T follicular helper cell (primary cell): ENCODE measurements at regions not wholly inside any gene's neighbourhood (a gene's known extent, or its start where the extent isn't known, plus 50 kb on each side); places are given as distances from the start of the nearest gene placed in this dataset.

ENCODE experiments used
- DNase-seq: peaks from one replicate; pipeline ENCODE4 v3.0.0-alpha.2; 2020; ENCODE audit warnings: low read depth

GRCh38 chr11:116598556-116598955 lies 174.2 kb downstream of the BUD13 start:
- no peak for DNase-seq

GRCh38 chr11:116598036-116598435 lies 174.8 kb downstream of the BUD13 start:
- DNase-seq: no peak

- no peak for DNase-seq
Observed at GRCh38 chr11:116596346-116597260, 176.2 kb downstream of the BUD13 start.

GRCh38 chr11:116595305-116595880 lies 177.4 kb downstream of the BUD13 start:
- no peak for DNase-seq

- no peak for DNase-seq
Observed at GRCh38 chr11:116590844-116591570, 181.8 kb downstream of the BUD13 start.

- no peak for DNase-seq
Observed at GRCh38 chr11:116589402-116589801, 183.4 kb downstream of the BUD13 start.

- no peak for DNase-seq
Observed at GRCh38 chr11:116586392-116586791, 186.4 kb downstream of the BUD13 start.

GRCh38 chr11:116582571-116582970 lies 190.2 kb downstream of the BUD13 start:
- DNase-seq: no peak

- DNase-seq: no peak
Observed at GRCh38 chr11:116581349-116581748, 191.4 kb downstream of the BUD13 start.

GRCh38 chr11:116580799-116581198 lies 192.0 kb downstream of the BUD13 start:
- DNase-seq: no peak

- no peak for DNase-seq
Observed at GRCh38 chr11:116579857-116580727, 192.7 kb downstream of the BUD13 start.

- DNase-seq: no peak
Observed at GRCh38 chr11:116579031-116579653, 193.6 kb downstream of the BUD13 start.

GRCh38 chr11:116577956-116578355 lies 194.8 kb downstream of the BUD13 start:
- DNase-seq: no peak

GRCh38 chr11:116577273-116577672 lies 195.5 kb downstream of the BUD13 start:
- no peak for DNase-seq

- DNase-seq: no peak
Observed at GRCh38 chr11:116576526-116576925, 196.3 kb downstream of the BUD13 start.

GRCh38 chr11:116567721-116568242 lies 205.0 kb downstream of the BUD13 start:
- no peak for DNase-seq

- no peak for DNase-seq
Observed at GRCh38 chr11:116563712-116564047, 209.1 kb downstream of the BUD13 start.

- DNase-seq: no peak
Observed at GRCh38 chr11:116563028-116563711, 209.6 kb downstream of the BUD13 start.

- no peak for DNase-seq
Observed at GRCh38 chr11:116560589-116560988, 212.2 kb downstream of the BUD13 start.

- DNase-seq: no peak
Observed at GRCh38 chr11:116558504-116559211, 214.1 kb downstream of the BUD13 start.
